ENCODE measurements at regions not wholly inside any gene's neighbourhood (a gene's known extent, or its start where the extent isn't known, plus 50 kb on each side); places are given as distances from the start of the nearest gene placed in this dataset.

DNA sequence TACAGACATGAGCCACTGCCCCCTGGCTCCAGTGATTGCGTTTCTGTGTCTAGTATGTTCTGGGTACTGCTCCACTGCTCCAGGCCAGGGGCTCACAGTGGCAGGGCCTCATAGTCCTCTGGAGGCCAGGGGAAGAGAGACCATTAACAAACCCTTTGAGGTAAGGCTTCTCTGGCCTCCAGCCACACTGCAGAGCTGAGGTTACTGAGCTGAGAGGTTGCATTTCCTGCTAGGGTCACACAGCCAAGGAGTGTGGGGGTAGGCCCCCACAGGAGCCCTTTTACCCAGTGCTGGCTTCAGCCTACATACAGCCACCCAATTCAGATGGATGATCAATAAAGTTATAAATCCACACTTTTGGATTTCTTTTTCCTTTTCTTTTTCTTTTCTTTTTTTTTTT is 50.4 kb upstream of the DLX4 start:
- no peak for DNase-seq (ENCODE audit: low read depth in 4 of 4, low spot score in 1 of 4)
